ENCODE measurements at regions not wholly inside any gene's neighbourhood (a gene's known extent, or its start where the extent isn't known, plus 50 kb on each side); places are given as distances from the start of the nearest gene placed in this dataset.

GRCh38 chr5:53211799-53212198 is 102.2 kb upstream of the MOCS2 start:
- TF ChIP-seq, protein P1, sequence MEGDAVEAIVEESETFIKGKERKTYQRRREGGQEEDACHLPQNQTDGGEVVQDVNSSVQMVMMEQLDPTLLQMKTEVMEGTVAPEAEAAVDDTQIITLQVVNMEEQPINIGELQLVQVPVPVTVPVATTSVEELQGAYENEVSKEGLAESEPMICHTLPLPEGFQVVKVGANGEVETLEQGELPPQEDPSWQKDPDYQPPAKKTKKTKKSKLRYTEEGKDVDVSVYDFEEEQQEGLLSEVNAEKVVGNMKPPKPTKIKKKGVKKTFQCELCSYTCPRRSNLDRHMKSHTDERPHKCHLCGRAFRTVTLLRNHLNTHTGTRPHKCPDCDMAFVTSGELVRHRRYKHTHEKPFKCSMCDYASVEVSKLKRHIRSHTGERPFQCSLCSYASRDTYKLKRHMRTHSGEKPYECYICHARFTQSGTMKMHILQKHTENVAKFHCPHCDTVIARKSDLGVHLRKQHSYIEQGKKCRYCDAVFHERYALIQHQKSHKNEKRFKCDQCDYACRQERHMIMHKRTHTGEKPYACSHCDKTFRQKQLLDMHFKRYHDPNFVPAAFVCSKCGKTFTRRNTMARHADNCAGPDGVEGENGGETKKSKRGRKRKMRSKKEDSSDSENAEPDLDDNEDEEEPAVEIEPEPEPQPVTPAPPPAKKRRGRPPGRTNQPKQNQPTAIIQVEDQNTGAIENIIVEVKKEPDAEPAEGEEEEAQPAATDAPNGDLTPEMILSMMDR (IDR thresholded peaks at IDR 0.05) = no peak
- TF ChIP-seq EZH2 (IDR thresholded peaks at IDR 0.05; ENCODE audit: borderline replicate concordance, insufficient read depth, low read depth, low read length, poor library complexity, severe bottlenecking) = no peak

All from B cell (primary cell).